ACC112 (cell line): ENCODE measurements at regions not wholly inside any gene's neighbourhood (a gene's known extent, or its start where the extent isn't known, plus 50 kb on each side); places are given as distances from the start of the nearest gene placed in this dataset.

Experiments used
- H2AFZ ChIP-seq: fragments of 200-600 bp; sonication (generic); one replicate; pipeline ENCODE4 v1.6.0; 2017; ENCODE audit warnings: antibody characterized with exemption, low read length; ENCODE audit not compliant: unreplicated experiment
- H3K27ac ChIP-seq: fragments of 200-600 bp; sonication (generic); 2 replicates; pipeline ENCODE4 v1.5.1; 2014; ENCODE audit warnings: low read depth, mild to moderate bottlenecking, antibody characterized with exemption, low read length, moderate library complexity
- H3K27me3 ChIP-seq: fragments of 200-600 bp; sonication (generic); 2 replicates; pipeline ENCODE4 v1.6.1; 2014; ENCODE audit warnings: mild to moderate bottlenecking, antibody characterized with exemption, low read length, moderate library complexity, mixed read lengths; ENCODE audit not compliant: insufficient read depth
- H3K36me3 ChIP-seq: fragments of 200-600 bp; sonication (generic); 2 replicates; pipeline ENCODE4 v1.6.1; 2016; ENCODE audit warnings: mild to moderate bottlenecking, antibody characterized with exemption, low read length, moderate library complexity, mixed read lengths; ENCODE audit not compliant: insufficient read depth
- H3K4me1 ChIP-seq: fragments of 200-600 bp; sonication (generic); one replicate; pipeline ENCODE4 v1.6.1; 2016; ENCODE audit warnings: low read length, mixed read lengths; ENCODE audit not compliant: insufficient read depth, unreplicated experiment, control insufficient read depth
- H3K4me3 ChIP-seq: fragments of 200-600 bp; sonication (generic); 2 replicates; pipeline ENCODE4 v1.5.1; 2014; ENCODE audit warnings: mild to moderate bottlenecking, low read depth, low read length
- H3K79me2 ChIP-seq: fragments of 200-600 bp; sonication (generic); one replicate; pipeline ENCODE4 v1.6.0; 2016; ENCODE audit warnings: low read length; ENCODE audit not compliant: control insufficient read depth, unreplicated experiment, insufficient read depth

DNA sequence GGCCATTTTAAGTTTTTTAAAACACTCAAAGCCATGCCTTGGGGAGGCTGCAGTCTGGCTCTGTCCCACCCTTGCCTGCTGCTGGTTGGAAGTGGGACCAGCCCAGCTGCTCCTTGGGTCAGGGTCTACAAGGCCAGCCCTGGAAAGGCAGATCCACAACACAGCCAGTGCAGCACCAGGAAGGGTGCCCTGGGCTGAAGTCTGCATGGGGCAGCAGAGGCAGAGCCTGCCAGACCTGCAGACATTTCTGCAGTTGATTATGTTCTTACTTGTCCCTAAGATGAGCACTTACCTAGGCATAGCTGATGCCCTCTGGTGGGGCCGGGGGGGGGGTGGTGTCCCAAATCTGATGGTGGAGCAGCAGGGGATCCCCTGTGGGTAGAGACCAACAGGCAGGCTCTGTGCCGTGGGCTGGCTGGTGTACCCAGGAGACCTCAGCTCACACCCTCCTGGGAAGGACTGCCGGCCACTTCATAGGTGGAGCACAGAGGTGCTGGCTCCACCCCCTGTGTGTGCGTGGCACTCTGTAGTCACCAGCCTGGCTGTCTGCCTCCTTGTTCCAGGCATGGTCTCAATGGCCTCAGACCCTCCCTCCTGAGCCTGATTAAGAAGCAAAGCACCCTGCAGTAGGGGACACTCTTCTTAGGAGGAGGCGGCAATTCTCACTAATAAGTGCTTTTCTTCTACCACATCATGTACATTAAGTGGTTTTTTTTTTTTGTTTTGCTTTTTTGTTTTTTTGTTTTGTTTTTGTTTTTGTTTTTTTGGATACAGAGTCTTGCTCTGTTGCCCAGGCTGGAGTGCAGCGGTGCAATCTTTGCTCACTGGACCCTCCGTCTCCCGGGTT is 97.4 kb upstream of the KLF13 start:
- H2AFZ ChIP-seq, result no peak overlapping the region
- H3K4me1 ChIP-seq, result peaks cover under 1% of the 10 kb centered on the region
- no peaks in the 10 kb centered on the region for H3K36me3 ChIP-seq
- H3K27ac ChIP-seq, result no peak overlapping the region
- H3K4me3 ChIP-seq, result no peak overlapping the region
- peaks cover 11% of the 10 kb centered on the region; the same call in 1 of the 2 replicates for H3K27me3 ChIP-seq
- no peaks in the 10 kb centered on the region for H3K79me2 ChIP-seq

- Histone ChIP-seq H3K4me1 (peaks cover 5% of the 10 kb centered on the region), H3K36me3 (no peaks in the 10 kb centered on the region), H2AFZ (no peak overlapping the region), H3K27ac (no peak overlapping the region), H3K27me3 (peaks cover 9% of the 10 kb centered on the region; the same call in 1 of the 2 replicates), H3K79me2 (no peaks in the 10 kb centered on the region), H3K4me3 (no peak overlapping the region)
Measured at GRCh38 chr15:31230630-31231485, 95.8 kb upstream of the KLF13 start.

- no peaks in the 10 kb centered on the region for H3K79me2 ChIP-seq
- H3K4me1 ChIP-seq, result peaks cover 19% of the 10 kb centered on the region
- H3K27me3 ChIP-seq, result peaks cover 9% of the 10 kb centered on the region; the same call in 1 of the 2 replicates
- no peak overlapping the region for H3K4me3 ChIP-seq
- no peak overlapping the region for H2AFZ ChIP-seq
- no peaks in the 10 kb centered on the region for H3K36me3 ChIP-seq
- H3K27ac ChIP-seq, result no peak overlapping the region
Measured at GRCh38 chr15:31234815-31235214, 91.8 kb upstream of the KLF13 start.

DNA sequence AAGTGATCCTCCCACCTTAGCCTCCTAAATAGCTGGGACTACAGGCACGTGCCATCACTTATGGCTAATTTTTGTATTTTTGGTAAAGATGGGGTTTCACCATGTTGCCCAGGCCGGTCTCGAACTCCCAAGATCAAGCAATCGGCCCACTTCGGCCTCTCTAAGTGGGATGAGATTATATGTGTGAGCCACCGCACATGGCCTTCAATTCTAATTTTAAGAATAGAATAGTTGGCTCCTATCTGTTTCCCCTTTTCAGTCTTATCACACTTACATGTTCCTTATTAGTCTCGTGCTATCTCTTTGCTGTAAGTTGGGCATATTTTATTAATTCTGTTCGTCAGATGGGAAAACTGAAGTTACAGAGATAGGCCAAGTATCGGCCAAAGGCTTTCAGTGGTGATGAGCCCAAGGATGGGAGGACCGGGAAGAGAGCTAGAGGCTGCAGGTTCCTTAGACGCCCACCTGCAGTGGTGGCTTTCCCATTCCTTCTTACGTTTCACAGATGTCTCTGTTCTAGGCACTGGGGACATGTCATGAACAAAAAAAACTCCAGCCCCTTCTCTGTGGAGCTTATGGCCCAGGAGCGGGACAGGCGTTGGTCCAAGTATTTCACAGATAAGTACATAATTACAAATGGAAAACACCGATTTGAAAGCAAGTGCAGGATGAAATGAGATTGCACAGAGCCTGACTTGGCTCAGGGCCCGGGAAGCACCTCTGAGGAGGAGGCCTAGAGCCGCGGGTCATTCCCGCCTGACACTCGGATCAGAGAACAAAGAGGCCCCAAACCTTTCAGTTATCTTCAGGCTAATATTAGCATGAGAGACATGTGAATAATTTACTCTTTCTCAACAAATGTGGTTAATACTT is 91.1 kb upstream of the KLF13 start:
- Histone ChIP-seq H3K36me3 (no peaks in the 10 kb centered on the region), H3K27me3 (peaks cover 8% of the 10 kb centered on the region; the same call in 1 of the 2 replicates), H3K79me2 (no peaks in the 10 kb centered on the region), H3K4me1 (peaks cover 19% of the 10 kb centered on the region), H2AFZ (peak overlapping the region; percentile 97), H3K27ac (peak overlapping the region; percentile 71), H3K4me3 (peak overlapping the region; percentile 62)

DNA sequence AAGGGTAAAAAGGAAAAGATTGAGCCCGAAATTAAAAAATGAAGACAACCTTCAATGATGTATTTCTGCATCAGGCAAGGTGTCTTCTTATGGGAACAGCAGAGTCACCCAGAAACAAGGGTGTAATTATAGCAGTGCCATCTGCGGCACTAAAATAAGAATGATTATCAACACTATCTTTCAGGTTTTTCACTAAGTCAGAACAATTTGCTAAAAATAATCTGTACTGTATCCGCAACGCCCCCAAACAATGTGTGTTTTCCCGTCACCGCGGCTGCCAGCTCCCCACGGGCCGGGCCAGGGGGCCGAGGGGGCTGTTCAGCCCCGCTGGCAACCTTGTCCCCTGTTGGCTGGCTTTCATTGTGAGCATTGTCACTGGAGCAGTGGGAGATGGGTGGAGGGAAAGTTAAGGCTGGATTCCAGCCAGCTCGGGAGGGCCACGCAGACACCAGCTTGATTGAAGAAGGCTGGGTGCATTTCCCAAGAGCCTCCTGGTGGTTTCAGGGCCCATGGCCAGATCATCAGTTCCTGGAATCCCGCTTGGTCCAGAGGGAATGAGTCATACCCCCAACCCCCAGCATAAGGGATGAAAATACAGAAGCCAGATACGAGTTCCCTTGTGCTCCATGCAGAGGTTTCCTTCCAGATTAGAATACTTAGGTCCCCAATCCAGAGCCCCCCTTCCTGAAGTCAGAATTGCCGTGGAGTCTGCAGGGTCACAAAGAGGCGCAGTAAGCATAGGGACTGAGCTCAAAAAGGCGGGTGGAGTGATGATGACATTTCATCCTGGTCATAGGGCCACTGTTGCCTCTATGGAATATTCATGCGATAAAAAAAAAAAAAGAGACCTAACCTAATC is 90.2 kb upstream of the KLF13 start:
- Histone ChIP-seq H3K36me3 (no peaks in the 10 kb centered on the region), H2AFZ (peak overlapping the region; percentile 97), H3K27me3 (0 out of 2 replicates have a peak, but pooled peaks cover 4% of the 10 kb centered on the region), H3K79me2 (no peaks in the 10 kb centered on the region), H3K4me3 (peak overlapping the region; percentile 62), H3K27ac (peak overlapping the region; percentile 71), H3K4me1 (peaks cover 19% of the 10 kb centered on the region)

DNA sequence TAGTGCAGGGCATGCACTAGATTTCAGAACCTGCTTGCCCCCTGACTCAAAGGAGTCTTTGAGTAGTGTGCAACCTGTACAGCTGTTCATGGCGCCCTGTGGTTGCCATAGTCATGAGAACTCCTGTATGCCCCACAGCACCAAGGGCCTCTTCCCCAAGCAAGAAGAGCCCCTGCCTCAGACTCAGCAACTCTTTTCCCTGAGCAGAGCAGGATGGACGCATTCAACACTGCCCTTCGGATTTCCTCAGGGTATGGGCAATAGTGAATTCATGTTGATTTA is 89.7 kb upstream of the KLF13 start:
- H3K27ac ChIP-seq, result peak overlapping the region; percentile 71
- no peaks in the 10 kb centered on the region for H3K79me2 ChIP-seq
- H2AFZ ChIP-seq, result no peak overlapping the region
- H3K36me3 ChIP-seq, result no peaks in the 10 kb centered on the region
- no peaks in the 10 kb centered on the region for H3K27me3 ChIP-seq
- H3K4me1 ChIP-seq, result peaks cover 19% of the 10 kb centered on the region
- H3K4me3 ChIP-seq, result peak overlapping the region; percentile 62; the same call in 1 of the 2 replicates

DNA sequence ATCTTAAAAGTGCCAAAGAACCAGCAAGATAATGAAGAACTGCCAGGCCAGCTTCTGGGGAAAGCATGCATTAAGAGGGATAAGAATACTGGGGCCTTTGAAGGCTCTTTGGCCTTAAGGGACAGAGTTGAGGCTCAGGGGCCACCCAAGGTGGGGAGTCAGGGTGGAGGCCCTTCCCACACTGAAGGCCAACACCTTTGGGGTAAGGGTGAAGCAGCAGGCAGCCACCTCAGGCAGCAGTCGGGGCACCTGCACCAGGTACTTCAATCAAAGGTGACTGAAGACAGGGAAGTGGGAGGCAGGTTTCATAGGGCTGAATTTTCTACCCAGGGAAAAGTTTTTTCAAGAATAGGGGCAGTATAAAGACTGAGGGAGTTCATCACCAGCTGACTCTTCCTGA is 87.7 kb upstream of the KLF13 start:
- H2AFZ ChIP-seq, result no peak overlapping the region
- H3K79me2 ChIP-seq, result no peaks in the 10 kb centered on the region
- no peak overlapping the region for H3K4me3 ChIP-seq
- H3K27me3 ChIP-seq, result no peaks in the 10 kb centered on the region
- no peaks in the 10 kb centered on the region for H3K36me3 ChIP-seq
- H3K4me1 ChIP-seq, result peaks cover 19% of the 10 kb centered on the region
- H3K27ac ChIP-seq, result no peak overlapping the region

DNA sequence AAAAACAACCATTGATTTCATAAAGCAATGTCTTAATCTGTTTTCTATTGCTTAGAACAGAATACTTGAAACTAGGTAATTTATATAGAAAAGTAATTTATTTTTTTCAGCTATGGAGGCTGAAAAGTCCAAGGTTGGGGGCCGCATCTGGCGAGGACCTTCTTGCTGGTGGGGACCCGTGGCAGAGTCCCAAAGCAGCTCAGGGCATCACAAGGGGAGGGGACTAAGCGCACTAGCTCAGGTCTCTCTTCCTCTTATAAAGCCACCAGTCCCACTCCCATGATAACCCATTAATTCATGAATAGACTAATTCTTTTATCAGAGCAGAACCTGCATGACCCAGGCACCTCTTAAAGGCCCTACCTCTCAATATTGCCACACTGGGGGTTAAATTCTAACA is 87.2 kb upstream of the KLF13 start:
- H3K27ac ChIP-seq, result no peak overlapping the region
- H3K4me3 ChIP-seq, result no peak overlapping the region
- H3K4me1 ChIP-seq, result peaks cover 19% of the 10 kb centered on the region
- H3K27me3 ChIP-seq, result 0 out of 2 replicates have a peak, but pooled peaks cover 2% of the 10 kb centered on the region
- no peaks in the 10 kb centered on the region for H3K36me3 ChIP-seq
- no peak overlapping the region for H2AFZ ChIP-seq
- H3K79me2 ChIP-seq, result no peaks in the 10 kb centered on the region

DNA sequence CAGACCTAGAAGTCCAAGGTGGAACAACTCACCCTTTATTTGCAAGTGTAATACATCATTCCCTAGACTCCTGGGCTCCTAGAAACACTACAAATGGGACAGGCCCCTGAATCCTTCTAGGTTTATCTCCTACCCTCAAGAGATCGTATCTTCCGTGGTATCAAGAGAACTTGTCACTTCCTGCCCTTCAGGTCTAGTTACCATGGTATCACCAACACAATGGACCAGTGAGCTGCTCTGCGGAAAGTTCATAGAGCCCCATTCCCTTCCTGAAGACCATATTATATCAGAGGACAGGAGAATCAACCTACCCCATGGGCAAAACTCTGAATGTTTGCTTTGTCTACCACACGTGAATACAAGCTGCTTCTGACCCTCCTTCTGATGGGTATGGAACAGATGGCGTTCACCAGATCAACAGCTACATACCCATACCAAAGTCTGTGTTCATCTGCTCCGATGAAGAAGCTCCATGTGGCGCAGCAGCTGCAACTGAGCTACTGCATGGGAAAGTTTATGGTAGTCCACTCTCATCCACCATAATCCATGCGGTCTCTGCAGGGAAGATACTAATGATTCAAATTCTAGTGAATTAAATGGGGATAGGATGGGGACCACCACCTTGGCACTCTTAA is 84.6 kb upstream of the KLF13 start:
- Histone ChIP-seq H3K4me3 (no peak overlapping the region), H3K79me2 (no peaks in the 10 kb centered on the region), H3K4me1 (peaks cover 5% of the 10 kb centered on the region), H3K27me3 (peaks cover 26% of the 10 kb centered on the region), H3K36me3 (no peaks in the 10 kb centered on the region), H2AFZ (no peak overlapping the region), H3K27ac (no peak overlapping the region)
